K562 (cell line): ENCODE measurements at regions not wholly inside any gene's neighbourhood (a gene's known extent, or its start where the extent isn't known, plus 50 kb on each side); places are given as distances from the start of the nearest gene placed in this dataset.

ENCODE experiments used
- ATAC-seq: fragments of 200-7000 bp; cut with Tn5 transposase; 3 replicates; pipeline ENCODE4 v1.9.1; 2020; ENCODE audit warnings: moderate library complexity
- BruUV-seq: library from RNA; stranded (reverse); fragments of 400-500 nt; replicated peaks from 2 replicates; lab custom pipeline; 2021; lab: Mats Ljungman, UMichigan
- CTCF ChIA-PET: fragments of 300-600 bp; formaldehyde crosslinking; extraction: SDS; loops from one replicate; lab custom pipeline; 2021; ENCODE audit warnings: low intra/inter-chr PET ratio; lab: Yijun Ruan, JAX
- POLR2A ChIA-PET: fragments of 300-600, 350-650 bp; sonication (Branson Sonifier 250); formaldehyde crosslinking; extraction: SDS; loops from one replicate; lab custom pipeline; 2021; ENCODE audit warnings: antibody characterized with exemption, inconsistent platforms; lab: Yijun Ruan, JAX
- DNase-seq, 4 experiments: peaks; one replicate each; pipeline versions ENCODE4 v3.0.0 to v3.0.0-alpha.2; 2011 to 2018; ENCODE audit warnings: low spot score in 3 of 4, mixed read lengths in 3 of 4; ENCODE audit errors: extremely low read depth in 1 of 4
- FAIRE-seq: peaks from 2 replicates; lab custom pipeline; 2011; peaks lifted over from hg19 to GRCh38; lab: Jason Lieb, UNC
- H2AFZ ChIP-seq: 2 replicates; pipeline ENCODE4 v1.6.0; 2011; ENCODE audit warnings: low read depth, low read length, control low read depth, inconsistent platforms
- H3K27ac ChIP-seq: fragments of 200-600 bp; 3 replicates; pipeline ENCODE4 v1.8.0; 2011; ENCODE audit warnings: low read depth, mild to moderate bottlenecking, control low read depth, inconsistent platforms, low read length, moderate library complexity, mixed read lengths; ENCODE audit errors: extremely low read depth
- H3K27me3 ChIP-seq, 2 experiments: fragments of 300-600 bp in 1 of 2; 2 replicates in 1 of 2; 3 replicates in 1 of 2; pipeline versions ENCODE4 v1.6.0 to v1.8.0; 2011; ENCODE audit warnings: inconsistent platforms in 2 of 2, low read length in 2 of 2, mild to moderate bottlenecking in 1 of 2, mixed read lengths in 1 of 2, moderate library complexity in 1 of 2; ENCODE audit not compliant: control insufficient read depth in 2 of 2, insufficient read depth in 2 of 2
- H3K36me3 ChIP-seq: fragments of 300-600 bp; 3 replicates; pipeline ENCODE4 v1.8.0; 2011; ENCODE audit warnings: mild to moderate bottlenecking, low read length, inconsistent platforms; ENCODE audit not compliant: control insufficient read depth, insufficient read depth
- H3K4me1 ChIP-seq, 2 experiments: fragments of 200-600 bp in 1 of 2; replicated peaks in 1 of 2; 2 replicates in 1 of 2; 3 replicates in 1 of 2; pipeline versions ENCODE4 v1.5.1 to v1.8.0; 2011; ENCODE audit warnings: inconsistent platforms in 2 of 2, low read length in 2 of 2, mild to moderate bottlenecking in 1 of 2, mixed read lengths in 1 of 2, moderate library complexity in 1 of 2; ENCODE audit not compliant: control insufficient read depth in 2 of 2, insufficient read depth in 2 of 2
- H3K4me2 ChIP-seq: 2 replicates; pipeline ENCODE4 v1.6.1; 2011; ENCODE audit warnings: low read length, control low read depth, inconsistent platforms, mixed read lengths; ENCODE audit not compliant: insufficient read depth
- H3K4me3 ChIP-seq: fragments of 200-600 bp; sonication (generic), shearing (Covaris generic); 2 replicates; pipeline ENCODE4 v1.5.1; 2016; ENCODE audit warnings: control low read depth, inconsistent platforms
- H3K79me2 ChIP-seq: fragments of 200-600 bp; 3 replicates; pipeline ENCODE4 v1.8.0; 2011; ENCODE audit warnings: low read length, inconsistent platforms; ENCODE audit not compliant: control insufficient read depth, insufficient read depth
- H3K9ac ChIP-seq, 2 experiments: 2 replicates each; pipeline versions ENCODE4 v1.6.0 to v1.6.1; 2011; ENCODE audit warnings: low read depth in 2 of 2, low read length in 2 of 2, control low read depth in 1 of 2, inconsistent platforms in 1 of 2, mild to moderate bottlenecking in 1 of 2, mixed read lengths in 1 of 2; ENCODE audit not compliant: insufficient read depth in 1 of 2
- H3K9me1 ChIP-seq: one replicate; pipeline ENCODE4 v1.6.0; 2011; ENCODE audit warnings: inconsistent platforms, mild to moderate bottlenecking, low read length, moderate library complexity; ENCODE audit not compliant: control insufficient read depth, insufficient read depth
- H3K9me3 ChIP-seq: replicated peaks from 2 replicates; pipeline ENCODE4 v1.5.1; 2011; ENCODE audit warnings: low read depth, low read length, inconsistent platforms; ENCODE audit not compliant: control insufficient read depth, insufficient read depth
- H4K20me1 ChIP-seq: replicated peaks from 2 replicates; pipeline ENCODE4 v1.6.1; 2011; ENCODE audit warnings: low read length, inconsistent platforms, mixed read lengths; ENCODE audit not compliant: control insufficient read depth, insufficient read depth
- CTBP1 ChIP-seq: fragments of 450-650 bp; IDR thresholded peaks from 2 replicates; pipeline ENCODE4 v1.6.1; 2016; ENCODE audit warnings: borderline replicate concordance
- GATA2 ChIP-seq: sonication (generic); formaldehyde crosslinking; IDR thresholded peaks from 2 replicates; pipeline ENCODE4 v1.4.0; 2020; ENCODE audit warnings: mild to moderate bottlenecking, missing genetic modification reagents
- HMGN3 ChIP-seq: IDR thresholded peaks from 2 replicates; pipeline ENCODE4 v1.6.1; 2011; ENCODE audit warnings: borderline replicate concordance, low read depth, mild to moderate bottlenecking, mixed read lengths, low read length; ENCODE audit not compliant: insufficient read length; ENCODE audit errors: extremely low read depth
- SAFB2 ChIP-seq: fragments of 200-400 bp; formaldehyde crosslinking; IDR thresholded peaks from 2 replicates; pipeline ENCODE4 v1.6.1; 2018; ENCODE audit warnings: borderline replicate concordance, low read length, low read depth, moderate library complexity; ENCODE audit not compliant: severe bottlenecking
- SIN3A ChIP-seq, 2 experiments: fragments of 150-350 bp in 1 of 2; IDR thresholded peaks; 2 replicates each; pipeline ENCODE4 v1.6.1; 2011 to 2016; ENCODE audit warnings: borderline replicate concordance in 2 of 2, low read depth in 2 of 2, low read length in 2 of 2, mild to moderate bottlenecking in 2 of 2, moderate library complexity in 2 of 2; ENCODE audit not compliant: control insufficient read depth in 1 of 2
- SNRNP70 ChIP-seq: fragments of 200-400 bp; formaldehyde crosslinking; optimal IDR thresholded peaks from 2 replicates; pipeline ENCODE3; 2017; ENCODE audit warnings: low read depth, low read length
- WHSC1 ChIP-seq: IDR thresholded peaks from one replicate; pipeline ENCODE4 v1.6.1; 2012; ENCODE audit warnings: low read length, control low read depth, inconsistent platforms
- ZBTB17 ChIP-seq: fragments of 450-650 bp; formaldehyde crosslinking; IDR thresholded peaks from 2 replicates; pipeline ENCODE4 v1.4.0; 2020; ENCODE audit warnings: mild to moderate bottlenecking
- ZBTB8A ChIP-seq: fragments of 450-650 bp; IDR thresholded peaks from 2 replicates; pipeline ENCODE4 v1.6.1; 2018; ENCODE audit warnings: mild to moderate bottlenecking, moderate library complexity; ENCODE audit not compliant: partially characterized antibody
- ZNF12 ChIP-seq: sonication (generic); formaldehyde crosslinking; IDR thresholded peaks from 2 replicates; pipeline ENCODE4 v1.4.0; 2020; ENCODE audit warnings: mild to moderate bottlenecking, missing genetic modification reagents
- ZNF253 ChIP-seq: fragments of 250-450 bp; sonication (Bioruptor Pico); conservative IDR thresholded peaks from 2 replicates; pipeline ENCODE4 v1.6.1; 2021; ENCODE audit warnings: mild to moderate bottlenecking
- WGBS: fragments of 100-300 bp; shearing (Covaris generic); methylation state at CpG from one replicate; pipeline ENCODE4 v1.1.6; 2016; ENCODE audit warnings: low coverage, mixed read lengths; ENCODE audit not compliant: insufficient coverage; ENCODE audit errors: missing lambda C conversion rate; 5-methylcytosine and 5-hydroxymethylcytosine counted together
- in situ Hi-C: fragments of 300-500 bp; cut with MboI; formaldehyde crosslinking; loops from 4 replicates; pipeline ENCODE4 v1.15.0; 2018; ENCODE audit warnings: inconsistent platforms, mixed read lengths
- intact Hi-C: fragments of 100-400 bp; cut with micrococcal nuclease; formaldehyde crosslinking; loops from 2 replicates; pipeline ENCODE4 v1.14.2; 2022
- TF ChIP-seq, protein P1 (sequence below): sonication (generic); formaldehyde crosslinking; IDR thresholded peaks from 2 replicates; pipeline ENCODE4 v1.8.1; 2023; ENCODE audit warnings: mild to moderate bottlenecking, missing genetic modification reagents

- in situ Hi-C loops: no loop called here
- CTCF ChIA-PET: no interaction called here
- no peak for DNase-seq
- FAIRE-seq: no peak
- Histone ChIP-seq H3K9ac (no peak overlapping the region), H3K9me1 (no peaks in the 10 kb centered on the region), H3K4me1 (no peaks in the 10 kb centered on the region), H3K36me3 (no peaks in the 10 kb centered on the region), H3K4me3 (no peak overlapping the region), H2AFZ (no peak overlapping the region), H3K79me2 (no peaks in the 10 kb centered on the region), H4K20me1 (no peaks in the 10 kb centered on the region), H3K4me2 (no peak overlapping the region), H3K27ac (no peak overlapping the region), H3K9me3 (no peaks in the 10 kb centered on the region; the same call in 1 of the 2 replicates), H3K27me3 (no peaks in the 10 kb centered on the region)
- no TSS peak for BruUV-seq
- no peak for ATAC-seq
- TF ChIP-seq SNRNP70: no peak
- no peak for TF ChIP-seq GATA2 (CRISPR knock-in tag)
- no peak for TF ChIP-seq CTBP1
- POLR2A ChIA-PET: no interaction called here
- intact Hi-C loops: no loop called here
These were observed 254.1 kb upstream of the ARPP21 start for GRCh38 chr3:35385271-35385670.

- no peaks in the 10 kb centered on the region for H3K27me3 ChIP-seq
- H3K4me3 ChIP-seq: no peak overlapping the region
- H3K9me3 ChIP-seq: peaks cover 3% of the 10 kb centered on the region; the same call in 1 of the 2 replicates
- H2AFZ ChIP-seq: no peak overlapping the region
- BruUV-seq: no TSS peak
- ATAC-seq (no peak), DNase-seq (no peak), FAIRE-seq (no peak)
- H3K27ac ChIP-seq: no peak overlapping the region
- TF ChIP-seq ZNF253 (no peak), HMGN3 (no peak), SIN3A (IDR thresholded peaks at IDR 0.05; ENCODE audit: borderline replicate concordance in 2 of 2, control insufficient read depth in 1 of 2, low read depth in 2 of 2, low read length in 2 of 2) (no peak), SAFB2 (no peak), ZBTB17 (CRISPR knock-in tag) (no peak), ZNF12 (CRISPR knock-in tag) (no peak), ZBTB8A (no peak), WHSC1 (no peak)
- TF ChIP-seq, protein P1, sequence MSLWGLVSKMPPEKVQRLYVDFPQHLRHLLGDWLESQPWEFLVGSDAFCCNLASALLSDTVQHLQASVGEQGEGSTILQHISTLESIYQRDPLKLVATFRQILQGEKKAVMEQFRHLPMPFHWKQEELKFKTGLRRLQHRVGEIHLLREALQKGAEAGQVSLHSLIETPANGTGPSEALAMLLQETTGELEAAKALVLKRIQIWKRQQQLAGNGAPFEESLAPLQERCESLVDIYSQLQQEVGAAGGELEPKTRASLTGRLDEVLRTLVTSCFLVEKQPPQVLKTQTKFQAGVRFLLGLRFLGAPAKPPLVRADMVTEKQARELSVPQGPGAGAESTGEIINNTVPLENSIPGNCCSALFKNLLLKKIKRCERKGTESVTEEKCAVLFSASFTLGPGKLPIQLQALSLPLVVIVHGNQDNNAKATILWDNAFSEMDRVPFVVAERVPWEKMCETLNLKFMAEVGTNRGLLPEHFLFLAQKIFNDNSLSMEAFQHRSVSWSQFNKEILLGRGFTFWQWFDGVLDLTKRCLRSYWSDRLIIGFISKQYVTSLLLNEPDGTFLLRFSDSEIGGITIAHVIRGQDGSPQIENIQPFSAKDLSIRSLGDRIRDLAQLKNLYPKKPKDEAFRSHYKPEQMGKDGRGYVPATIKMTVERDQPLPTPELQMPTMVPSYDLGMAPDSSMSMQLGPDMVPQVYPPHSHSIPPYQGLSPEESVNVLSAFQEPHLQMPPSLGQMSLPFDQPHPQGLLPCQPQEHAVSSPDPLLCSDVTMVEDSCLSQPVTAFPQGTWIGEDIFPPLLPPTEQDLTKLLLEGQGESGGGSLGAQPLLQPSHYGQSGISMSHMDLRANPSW (CRISPR knock-in tag): no peak
- no peaks in the 10 kb centered on the region for H3K36me3 ChIP-seq
- in situ Hi-C loops: no loop called here
- 4% methylated on average over 2 of the region's 2 CpGs for WGBS
- intact Hi-C loops: no loop called here
- POLR2A ChIA-PET: interaction anchor here (0.7 kb wide), 1 partner anchor 112 kb away, joined by 4 read pairs; no protein-coding TSS in a partner anchor
- H3K4me2 ChIP-seq: no peak overlapping the region
- no peaks in the 10 kb centered on the region for H3K79me2 ChIP-seq
- H3K9me1 ChIP-seq: no peaks in the 10 kb centered on the region
- CTCF ChIA-PET: no interaction called here
- H3K4me1 ChIP-seq: no peaks in the 10 kb centered on the region
- H4K20me1 ChIP-seq: no peaks in the 10 kb centered on the region
- H3K9ac ChIP-seq: no peak overlapping the region
These were observed 249.4 kb upstream of the ARPP21 start for GRCh38 chr3:35389907-35390306.
